ENCODE measurements at regions not wholly inside any gene's neighbourhood (a gene's known extent, or its start where the extent isn't known, plus 50 kb on each side); places are given as distances from the start of the nearest gene placed in this dataset.

DNA sequence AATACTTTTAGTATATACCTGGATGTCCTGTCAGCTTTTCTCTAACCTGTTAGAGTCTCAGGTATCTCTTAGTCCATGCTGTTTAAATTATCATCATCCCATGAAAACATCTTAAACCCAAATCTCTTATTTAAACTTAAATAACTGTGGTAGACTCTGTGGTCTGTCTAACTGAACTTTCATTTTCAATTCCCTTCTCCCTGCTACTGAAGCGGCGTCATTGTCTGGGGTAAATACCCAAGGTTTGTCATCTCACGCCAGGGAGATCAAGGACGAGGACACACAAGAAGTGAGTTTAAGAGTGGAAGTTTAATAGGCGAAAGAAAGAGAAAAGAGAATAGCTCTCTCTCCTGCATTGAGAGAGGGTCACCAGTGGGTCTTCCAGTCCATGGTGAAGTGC, 804.4 kb upstream of the CELF2 start:
- ATAC-seq: no peak
- intact Hi-C loops (cut with DNase I, micrococcal nuclease): no loop called here
- Histone ChIP-seq H3K4me1 (ENCODE audit: low read depth) (no peaks in the 10 kb centered on the region), H3K4me3 (no peak overlapping the region), H3K36me3 (ENCODE audit: low read depth) (no peaks in the 10 kb centered on the region), H3K9me3 (no peaks in the 10 kb centered on the region)
- no peak for DNase-seq
- TF ChIP-seq, protein P1, sequence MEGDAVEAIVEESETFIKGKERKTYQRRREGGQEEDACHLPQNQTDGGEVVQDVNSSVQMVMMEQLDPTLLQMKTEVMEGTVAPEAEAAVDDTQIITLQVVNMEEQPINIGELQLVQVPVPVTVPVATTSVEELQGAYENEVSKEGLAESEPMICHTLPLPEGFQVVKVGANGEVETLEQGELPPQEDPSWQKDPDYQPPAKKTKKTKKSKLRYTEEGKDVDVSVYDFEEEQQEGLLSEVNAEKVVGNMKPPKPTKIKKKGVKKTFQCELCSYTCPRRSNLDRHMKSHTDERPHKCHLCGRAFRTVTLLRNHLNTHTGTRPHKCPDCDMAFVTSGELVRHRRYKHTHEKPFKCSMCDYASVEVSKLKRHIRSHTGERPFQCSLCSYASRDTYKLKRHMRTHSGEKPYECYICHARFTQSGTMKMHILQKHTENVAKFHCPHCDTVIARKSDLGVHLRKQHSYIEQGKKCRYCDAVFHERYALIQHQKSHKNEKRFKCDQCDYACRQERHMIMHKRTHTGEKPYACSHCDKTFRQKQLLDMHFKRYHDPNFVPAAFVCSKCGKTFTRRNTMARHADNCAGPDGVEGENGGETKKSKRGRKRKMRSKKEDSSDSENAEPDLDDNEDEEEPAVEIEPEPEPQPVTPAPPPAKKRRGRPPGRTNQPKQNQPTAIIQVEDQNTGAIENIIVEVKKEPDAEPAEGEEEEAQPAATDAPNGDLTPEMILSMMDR (IDR thresholded peaks at IDR 0.05): no peak

DNA sequence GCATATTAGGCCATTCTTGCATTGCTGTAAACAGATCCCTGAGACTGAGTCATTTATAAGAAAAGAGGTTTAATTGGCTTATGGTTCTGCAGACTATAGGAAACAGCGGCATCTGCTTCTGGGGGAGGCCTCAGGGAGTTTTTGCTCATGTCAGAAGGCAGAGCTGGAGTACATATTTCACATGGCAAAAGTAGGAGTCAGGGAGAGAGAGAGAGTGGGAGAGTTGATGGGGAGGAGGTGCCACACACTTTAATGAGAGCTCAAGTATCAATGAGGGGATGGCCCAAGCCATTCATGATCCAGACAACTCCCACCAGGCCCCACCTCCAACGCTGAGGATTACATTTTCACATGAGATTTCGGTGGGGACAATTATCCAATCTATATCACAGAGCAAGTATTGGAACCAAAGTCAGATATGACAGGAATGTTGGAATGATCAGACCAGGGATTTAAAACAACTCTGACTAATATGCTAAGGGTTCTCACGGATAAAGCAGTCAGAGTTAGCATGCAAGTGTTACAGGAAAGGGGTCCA, 795.3 kb upstream of the CELF2 start:
- no peaks in the 10 kb centered on the region for H3K4me1 ChIP-seq (ENCODE audit: low read depth)
- H3K4me3 ChIP-seq: no peak overlapping the region

DNA sequence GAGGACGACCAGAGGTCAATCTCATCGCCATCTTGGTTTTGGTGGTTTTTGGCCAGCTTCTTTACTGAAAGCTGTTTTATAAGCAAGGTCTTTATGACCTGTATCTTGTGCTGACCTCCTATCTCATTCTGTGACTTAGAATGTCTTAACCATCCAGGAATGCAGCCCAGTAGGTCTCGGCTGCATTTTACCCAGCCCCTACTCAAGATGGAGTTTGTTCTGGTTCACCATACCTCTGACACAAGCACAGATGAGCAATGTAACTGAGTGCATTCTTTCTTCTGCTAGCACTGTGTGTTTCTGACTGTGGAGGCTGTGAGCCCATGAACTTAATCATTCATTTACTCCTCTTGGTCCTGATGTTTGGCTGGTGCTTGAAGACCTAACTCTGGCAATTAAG, 794.5 kb upstream of the CELF2 start:
- no peaks in the 10 kb centered on the region for H3K9me3 ChIP-seq
- H3K36me3 ChIP-seq (ENCODE audit: low read depth): no peaks in the 10 kb centered on the region
- intact Hi-C loops (cut with DNase I, micrococcal nuclease): no loop called here
- H3K4me1 ChIP-seq (ENCODE audit: low read depth): no peaks in the 10 kb centered on the region
- no peak overlapping the region for H3K4me3 ChIP-seq
- DNase-seq (no peak), ATAC-seq (no peak)
- TF ChIP-seq, protein P1 (IDR thresholded peaks at IDR 0.05): no peak

More for the DNA sequence above, 795.3 kb upstream of the CELF2 start:
- DNase-seq (no peak), ATAC-seq (no peak)
- intact Hi-C loops (cut with DNase I, micrococcal nuclease): no loop called here
- TF ChIP-seq, protein P1 (IDR thresholded peaks at IDR 0.05): no peak
- Histone ChIP-seq H3K36me3 (ENCODE audit: low read depth) (no peaks in the 10 kb centered on the region), H3K9me3 (no peaks in the 10 kb centered on the region)

DNA sequence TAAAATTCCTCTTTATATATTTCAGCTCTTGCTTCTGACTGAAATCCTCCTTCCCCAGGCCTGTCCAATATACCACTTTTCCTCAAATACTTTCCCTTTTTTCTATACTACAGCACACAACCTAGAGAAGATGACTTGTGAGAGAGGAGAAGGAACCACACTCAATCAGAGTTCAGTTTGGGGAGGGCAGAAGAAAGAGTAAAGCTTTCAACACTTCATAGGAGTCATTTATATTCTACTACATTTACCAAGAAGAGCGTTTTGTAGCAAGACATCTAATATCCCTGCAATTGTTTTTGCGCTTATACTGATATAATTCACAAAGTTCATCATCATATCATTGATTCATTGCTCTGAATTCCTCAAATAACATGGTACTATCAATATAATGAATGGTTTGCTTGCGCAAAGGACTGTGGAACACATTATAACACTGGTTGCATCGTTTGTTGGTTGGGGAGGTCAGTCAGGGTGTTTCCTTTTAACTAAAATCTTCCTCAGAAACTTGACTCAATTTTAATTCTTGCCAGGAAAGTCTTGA, 792.5 kb upstream of the CELF2 start:
- Histone ChIP-seq H3K9me3 (no peaks in the 10 kb centered on the region), H3K4me3 (no peak overlapping the region), H3K4me1 (ENCODE audit: low read depth) (no peaks in the 10 kb centered on the region), H3K36me3 (ENCODE audit: low read depth) (no peaks in the 10 kb centered on the region)
- intact Hi-C loops (cut with DNase I, micrococcal nuclease): no loop called here
- ATAC-seq (no peak), DNase-seq (no peak)
- TF ChIP-seq, protein P1 (IDR thresholded peaks at IDR 0.05): no peak

DNA sequence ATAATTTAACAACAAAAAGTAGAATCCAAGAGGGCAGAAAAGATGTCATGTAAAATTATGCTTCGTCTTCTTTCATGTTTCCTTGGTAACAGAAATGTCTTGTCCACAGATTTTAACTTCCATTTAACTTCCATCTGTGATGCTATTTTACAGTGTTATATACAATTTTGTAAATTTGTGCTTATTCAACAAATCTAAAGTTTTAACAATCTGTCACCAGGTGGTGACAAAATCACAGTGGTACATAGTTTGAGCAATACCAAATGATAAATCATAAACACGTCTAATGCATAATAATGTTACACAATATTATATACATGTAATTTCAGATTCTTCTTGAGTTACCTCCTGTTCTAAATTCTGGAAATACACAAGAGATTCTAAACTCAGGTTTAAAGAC, 784.4 kb upstream of the CELF2 start:
- Histone ChIP-seq H3K4me1 (ENCODE audit: low read depth) (no peaks in the 10 kb centered on the region), H3K4me3 (no peak overlapping the region), H3K36me3 (ENCODE audit: low read depth) (no peaks in the 10 kb centered on the region), H3K9me3 (no peaks in the 10 kb centered on the region)
- ATAC-seq: no peak
- TF ChIP-seq, protein P1 (IDR thresholded peaks at IDR 0.05): no peak
- intact Hi-C loops (cut with DNase I, micrococcal nuclease): no loop called here
- no peak for DNase-seq

DNA sequence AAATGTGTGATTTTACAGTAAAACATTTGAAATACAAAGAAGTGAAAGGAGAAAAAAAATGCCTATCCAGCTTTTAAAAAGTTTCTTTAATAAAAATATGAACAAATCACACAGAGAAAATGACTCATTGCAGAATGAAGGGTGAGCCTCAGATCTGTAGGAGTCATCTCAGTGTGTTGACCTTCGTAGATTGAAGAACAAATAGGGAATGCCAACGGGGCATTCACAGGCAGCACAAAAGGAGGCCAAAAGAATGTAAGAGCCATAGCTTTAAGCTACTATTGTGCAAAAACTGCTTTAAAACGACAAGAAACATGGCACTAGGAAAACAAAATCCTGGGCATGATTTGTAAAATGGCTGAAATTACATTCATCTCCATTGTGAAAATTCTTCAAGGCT, 782.7 kb upstream of the CELF2 start:
- no peak for ATAC-seq
- intact Hi-C loops (cut with DNase I, micrococcal nuclease): no loop called here
- TF ChIP-seq, protein P1 (IDR thresholded peaks at IDR 0.05): no peak
- Histone ChIP-seq H3K4me1 (ENCODE audit: low read depth) (no peaks in the 10 kb centered on the region), H3K4me3 (no peak overlapping the region), H3K36me3 (ENCODE audit: low read depth) (no peaks in the 10 kb centered on the region), H3K9me3 (no peaks in the 10 kb centered on the region)
- DNase-seq: no peak

Data from mucosa of descending colon (tissue), 3 donors.